Caki2 (cell line): ENCODE measurements at regions not wholly inside any gene's neighbourhood (a gene's known extent, or its start where the extent isn't known, plus 50 kb on each side); places are given as distances from the start of the nearest gene placed in this dataset.
"Not testable (repeated sequence)": the region's sequence is repeated elsewhere in the genome, so short reads cannot be mapped to it uniquely, and the experiment has no call there.

ENCODE experiments used
- DNase-seq: peaks from one replicate; pipeline ENCODE4 v3.0.0-alpha.2; 2015; ENCODE audit warnings: low read depth
- in situ Hi-C: cut with HindIII; loops from 2 replicates; pipeline ENCODE4 v1.10.0; 2016; ENCODE audit warnings: low sequenced_read_pairs, low pct_unique_long_range_greater_than_20kb, mixed read lengths

DNA sequence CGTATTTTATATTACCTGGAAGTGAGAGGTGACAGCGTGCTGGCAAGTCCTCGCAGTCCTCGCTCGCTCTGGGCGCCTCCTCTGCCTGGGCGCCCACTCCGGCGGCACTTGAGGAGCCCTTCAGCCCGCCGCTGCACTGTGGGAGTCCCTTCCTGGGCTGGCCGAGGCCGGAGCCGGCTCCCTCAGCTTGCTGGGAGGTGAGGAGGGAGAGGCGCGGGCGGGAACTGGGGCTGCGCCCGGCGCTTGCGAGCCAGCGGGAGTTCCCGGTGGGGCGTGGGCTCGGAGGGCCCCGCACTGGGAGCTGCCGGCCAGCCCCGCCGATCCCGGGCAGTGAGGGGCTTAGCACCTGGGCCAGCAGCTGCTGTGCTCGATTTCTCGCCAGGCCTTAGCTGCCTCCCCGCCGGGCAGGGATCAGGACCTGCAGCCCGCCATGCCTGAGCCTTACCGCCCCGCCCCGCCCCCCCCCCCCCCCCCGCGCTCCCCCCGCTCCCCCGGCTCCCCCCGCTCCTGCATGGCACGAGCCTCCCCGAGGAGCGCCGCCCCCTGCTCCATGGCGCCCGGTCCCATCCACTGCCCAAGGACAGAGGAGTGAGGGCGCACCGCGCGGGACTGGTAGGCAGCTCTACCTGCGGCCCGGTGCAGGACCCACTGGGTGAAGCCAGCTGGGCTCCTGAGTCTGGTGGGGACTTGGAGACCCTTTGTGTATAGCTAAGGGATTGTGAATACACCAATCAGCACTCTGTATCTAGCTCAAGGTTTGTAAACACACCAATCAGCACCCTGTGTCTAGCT, 298.9 kb upstream of the MAGEB16 start:
- DNase-seq = no peak
- in situ Hi-C loops = no loop called here

DNA sequence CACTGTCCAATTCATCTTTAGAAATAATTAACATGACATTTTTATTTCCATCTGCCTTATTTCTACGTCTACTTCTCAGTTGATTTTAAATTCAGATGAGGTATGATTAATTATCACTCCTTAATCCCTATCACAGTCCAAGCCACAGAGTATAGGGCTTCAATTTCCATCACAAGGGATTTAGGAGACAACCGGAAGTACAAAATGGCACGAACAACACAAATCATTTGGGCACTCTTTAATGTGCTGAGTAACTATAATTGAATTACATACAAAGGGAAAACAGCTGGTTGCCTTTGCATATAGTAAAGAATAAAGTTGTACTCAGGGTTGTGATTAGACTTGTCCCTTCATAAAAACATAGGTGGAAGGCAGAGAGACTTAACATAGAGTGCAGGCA, 290.4 kb upstream of the MAGEB16 start:
- no peak for DNase-seq
- in situ Hi-C loops = no loop called here

DNA sequence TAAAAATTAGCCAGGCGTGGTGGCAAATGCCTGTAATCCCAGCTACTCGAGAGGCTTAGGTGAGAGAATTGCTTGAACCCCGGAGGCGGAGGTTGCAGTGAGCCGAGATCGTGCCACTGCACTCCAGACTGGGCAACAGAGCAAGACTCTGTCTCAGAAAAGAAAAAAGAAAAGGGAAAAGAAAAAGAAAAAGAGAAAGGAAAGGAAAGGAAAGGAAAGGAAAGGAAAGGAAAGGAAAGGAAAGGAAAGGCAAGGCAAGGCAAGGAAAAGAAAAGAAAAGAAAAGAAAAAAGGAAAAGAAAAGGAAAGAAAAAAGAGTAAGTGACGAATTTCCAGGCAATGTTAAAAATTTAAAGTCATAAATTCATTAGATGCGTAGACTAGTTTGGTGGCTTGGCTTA, 250.1 kb upstream of the MAGEB16 start:
- in situ Hi-C loops, DNase-seq: not testable (repeated sequence)

DNA sequence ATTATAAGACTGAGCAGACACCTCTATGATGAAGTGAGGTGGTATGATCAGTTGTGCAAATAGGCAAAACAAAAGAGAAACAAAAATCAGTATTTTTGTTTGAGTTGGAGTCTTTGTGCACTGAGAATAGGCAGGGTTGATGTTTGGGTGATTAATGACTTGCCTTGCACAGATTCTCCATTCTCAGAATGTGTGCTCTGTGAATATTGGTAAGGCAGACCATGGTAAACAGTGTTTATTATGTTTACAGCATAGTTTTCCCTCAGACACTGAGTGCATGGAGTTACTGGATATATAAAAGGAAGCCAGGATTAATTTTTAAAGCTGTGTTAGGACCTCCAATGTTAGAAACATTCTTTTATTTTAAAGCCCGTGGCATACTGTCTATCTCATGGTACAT, 240.2 kb upstream of the MAGEB16 start:
- in situ Hi-C loops = no loop called here

DNA sequence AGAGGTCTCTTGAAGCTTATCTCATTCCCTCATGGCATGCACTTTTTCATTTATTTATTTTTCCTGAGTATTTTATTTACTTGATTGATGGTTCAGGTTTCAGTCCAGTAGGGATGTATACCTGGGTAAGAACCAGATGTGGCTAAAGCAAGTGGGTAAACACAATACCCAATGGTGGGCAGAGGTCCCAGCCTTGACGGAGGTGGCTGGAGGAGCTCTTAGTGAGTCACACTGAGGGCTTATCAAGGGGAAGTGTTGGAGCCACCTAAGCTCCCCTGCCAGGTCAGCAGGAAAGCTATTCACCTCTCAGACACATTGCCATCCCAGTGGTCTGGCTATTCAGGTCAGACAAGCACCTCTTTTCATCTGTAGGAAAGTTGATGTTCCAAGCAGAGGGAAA, 236.2 kb upstream of the MAGEB16 start:
- in situ Hi-C loops = no loop called here
- no peak for DNase-seq

More for the DNA sequence above, 240.2 kb upstream of the MAGEB16 start:
- no peak for DNase-seq

DNA sequence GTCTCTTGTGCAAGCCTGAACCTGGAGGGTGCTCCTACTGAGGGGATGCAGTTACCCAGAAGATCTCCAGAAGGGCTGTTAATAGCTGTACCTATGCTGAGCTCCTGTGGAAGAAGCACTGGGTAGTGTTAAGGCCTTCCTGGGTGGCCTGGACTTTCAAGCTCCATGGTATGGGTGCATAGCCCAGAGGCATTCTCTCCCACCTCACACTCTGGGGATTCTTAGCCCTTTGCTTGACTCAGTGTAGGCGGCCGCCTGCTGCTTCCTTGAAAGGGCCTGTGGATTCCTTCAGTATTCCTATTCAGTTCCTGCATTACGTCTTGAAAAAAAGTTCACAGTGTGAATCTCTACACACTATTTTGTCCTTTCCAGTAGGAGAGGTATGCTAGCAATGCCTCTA, 235.7 kb upstream of the MAGEB16 start:
- in situ Hi-C loops = no loop called here
- no peak for DNase-seq

DNA sequence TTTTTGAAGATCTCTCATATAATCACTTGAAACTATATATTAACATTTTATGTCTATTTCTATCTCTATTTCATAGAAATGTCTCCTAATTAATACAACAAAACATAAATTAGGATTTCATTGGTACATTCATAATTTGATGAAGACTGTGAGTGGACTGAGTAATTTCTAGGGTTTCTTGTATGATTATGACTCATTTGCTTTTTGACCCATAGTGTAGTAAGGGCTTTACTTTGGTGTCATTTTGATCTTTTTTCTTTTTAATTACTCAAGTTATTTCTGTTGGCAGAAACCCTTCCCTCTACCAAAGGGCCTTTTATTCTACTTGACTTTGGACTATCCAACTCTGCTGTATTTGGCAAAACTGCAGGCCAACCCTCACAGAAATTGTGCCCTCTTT, 207.9 kb upstream of the MAGEB16 start:
- DNase-seq = no peak

DNA sequence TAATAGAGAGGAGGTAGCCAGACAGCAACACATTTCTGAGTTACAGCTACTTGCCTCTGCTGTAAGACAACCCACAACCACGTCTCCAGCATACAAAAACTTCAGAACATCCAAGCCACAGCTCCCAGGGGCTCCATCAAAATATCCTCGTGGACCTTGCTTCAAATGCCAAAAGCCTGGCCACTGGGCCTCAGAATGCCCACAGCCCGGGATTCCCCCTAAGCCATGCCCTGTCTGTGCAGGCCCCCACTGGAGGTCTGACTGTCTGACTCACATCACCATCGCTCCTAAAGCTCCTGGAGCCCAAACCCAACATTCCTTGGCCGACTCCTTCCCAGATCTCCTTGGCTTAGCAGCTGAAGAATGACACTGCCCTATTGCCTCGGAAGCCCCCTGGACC, 186.6 kb upstream of the MAGEB16 start:
- DNase-seq, in situ Hi-C loops: not testable (repeated sequence)

More for the DNA sequence above, 207.9 kb upstream of the MAGEB16 start:
- in situ Hi-C loops = no loop called here

DNA sequence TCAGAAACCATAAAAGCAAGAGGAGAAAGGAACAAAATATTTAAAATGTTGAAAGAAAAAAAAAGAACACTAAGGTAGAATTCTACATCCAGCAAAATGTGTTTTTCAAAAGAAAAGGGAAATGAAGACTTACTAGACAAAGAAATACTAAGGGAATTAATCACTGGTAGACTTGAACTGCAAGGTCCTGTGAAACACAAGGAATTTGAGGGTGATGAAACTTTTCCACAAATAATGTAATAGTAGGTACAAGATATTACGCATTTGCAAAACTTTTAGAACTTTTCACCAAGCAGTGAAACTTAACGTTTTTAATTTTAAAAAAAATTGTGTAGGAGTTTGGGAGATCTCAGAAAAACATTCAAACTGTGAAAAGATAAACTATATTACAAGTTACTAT, 180.3 kb upstream of the MAGEB16 start:
- in situ Hi-C loops = no loop called here
- DNase-seq = no peak

DNA sequence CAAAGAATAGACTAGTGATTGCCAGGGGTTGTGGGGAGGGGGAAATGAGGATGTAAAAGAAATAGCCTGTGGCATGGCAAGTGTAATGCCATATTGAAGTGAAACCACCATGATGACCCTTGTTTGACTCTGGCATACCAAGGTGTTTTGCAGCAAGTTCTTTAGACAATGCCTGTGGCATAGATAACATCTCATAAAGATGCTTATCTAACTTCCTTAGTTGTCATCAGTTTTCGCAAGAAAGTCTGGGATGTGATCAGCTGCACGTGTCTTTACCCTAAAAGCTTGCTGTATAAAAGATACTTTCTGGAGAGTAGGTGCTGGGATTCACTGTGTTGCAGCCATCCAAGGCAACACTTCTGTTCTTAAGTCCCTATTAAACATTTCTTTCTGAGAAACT, 176.1 kb upstream of the MAGEB16 start:
- in situ Hi-C loops = no loop called here
- DNase-seq = peak; percentile 0

DNA sequence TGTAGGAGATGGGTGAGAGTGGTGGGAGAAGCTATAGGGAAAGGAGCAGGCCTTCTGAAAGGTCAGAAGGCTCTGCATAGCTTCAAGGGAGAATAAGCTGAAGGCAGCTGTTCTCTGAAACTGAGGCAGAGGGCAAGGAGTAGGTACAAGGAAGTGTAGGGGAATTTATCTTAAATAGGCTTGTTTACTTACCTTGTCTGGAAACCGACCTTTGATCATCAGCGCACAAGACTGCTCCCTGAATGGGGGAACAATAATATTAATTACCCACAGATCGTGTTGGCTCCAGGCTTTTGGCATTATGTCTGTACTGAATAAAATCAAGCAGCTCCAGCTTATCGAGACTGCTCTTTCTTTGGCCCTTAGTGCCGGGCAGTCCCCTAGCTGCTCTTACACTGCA, 175.5 kb upstream of the MAGEB16 start:
- in situ Hi-C loops = no loop called here
- peak; percentile 9 for DNase-seq

DNA sequence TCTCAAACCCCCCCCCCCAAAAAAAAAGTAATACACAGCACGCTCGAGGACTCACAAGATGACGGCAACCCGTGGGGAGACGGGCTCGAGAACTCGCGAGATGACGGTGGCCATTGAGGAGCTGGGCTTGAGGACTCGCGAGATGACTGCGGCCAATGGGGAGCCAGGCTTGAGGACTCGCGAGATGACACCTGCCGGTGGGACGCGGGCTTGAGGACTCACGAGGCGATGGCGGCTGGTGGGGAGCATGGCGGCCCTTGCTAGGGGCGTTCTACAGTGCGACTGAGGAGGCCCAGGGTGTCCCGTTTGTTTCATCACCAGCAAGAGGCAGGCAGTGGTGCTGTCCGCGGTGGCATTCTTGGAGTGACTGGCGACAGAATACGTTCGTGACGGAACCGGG, 172.4 kb upstream of the MAGEB16 start:
- in situ Hi-C loops = no loop called here
- DNase-seq = no peak

DNA sequence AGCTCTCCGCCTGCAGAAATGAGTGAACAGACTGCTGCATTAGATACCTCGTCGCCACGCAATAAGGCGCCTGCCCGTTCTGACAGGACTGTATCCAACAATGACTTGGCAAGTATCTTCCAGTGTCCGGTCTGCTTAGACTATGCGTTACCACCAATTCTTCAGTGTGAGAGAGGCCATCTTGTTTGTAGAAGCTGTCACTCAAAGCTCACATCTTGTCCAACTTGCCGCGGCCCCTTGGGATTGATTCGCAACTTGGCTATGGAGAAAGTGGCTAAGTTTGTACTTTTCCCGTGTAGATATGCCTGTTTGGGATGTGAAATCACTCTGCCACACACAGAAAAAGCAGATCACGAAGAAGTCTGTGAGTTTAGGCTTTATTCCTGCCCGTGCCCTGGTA, 172.0 kb upstream of the MAGEB16 start:
- DNase-seq = no peak
- in situ Hi-C loops = no loop called here

DNA sequence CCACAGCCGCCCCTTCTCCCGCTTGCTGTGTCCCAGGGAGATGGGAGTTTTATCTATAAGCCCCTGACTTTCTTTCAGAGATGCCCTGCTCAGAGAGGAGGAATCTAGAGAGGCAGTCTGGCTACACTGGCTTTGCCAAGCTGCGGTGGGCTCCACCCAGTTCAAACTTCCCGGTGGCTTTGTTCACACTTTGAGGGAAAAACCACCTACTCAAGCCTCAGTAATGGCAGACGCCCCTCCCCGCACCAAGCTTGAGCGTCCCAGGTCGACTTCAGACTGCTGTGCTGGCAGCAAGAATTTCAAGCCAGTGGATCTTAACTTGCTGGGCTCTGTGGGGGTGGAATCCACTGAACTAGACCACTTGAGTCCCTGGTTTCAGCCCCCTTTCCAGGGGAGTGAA, 162.2 kb upstream of the MAGEB16 start:
- DNase-seq, in situ Hi-C loops: not testable (repeated sequence)

DNA sequence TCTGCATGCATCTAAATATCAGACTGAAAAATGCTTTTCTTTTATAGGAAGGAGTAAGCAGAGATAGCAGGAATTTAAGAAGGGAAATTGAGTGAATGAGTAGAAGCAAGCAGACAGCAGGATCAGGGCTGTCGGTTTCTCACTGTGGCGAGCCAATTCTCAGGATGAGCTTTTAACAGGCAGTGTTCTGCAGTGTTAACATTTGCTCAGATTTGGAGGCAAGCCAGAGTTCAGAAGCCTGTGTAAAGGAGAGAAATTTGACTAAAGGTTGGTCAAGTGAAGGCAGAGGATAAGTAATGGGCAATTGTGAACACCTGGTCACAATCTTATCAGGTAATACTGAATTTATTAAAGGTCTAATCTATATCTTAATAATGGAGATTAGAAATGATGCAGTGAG, 133.3 kb upstream of the MAGEB16 start:
- DNase-seq = no peak
- in situ Hi-C loops = no loop called here

DNA sequence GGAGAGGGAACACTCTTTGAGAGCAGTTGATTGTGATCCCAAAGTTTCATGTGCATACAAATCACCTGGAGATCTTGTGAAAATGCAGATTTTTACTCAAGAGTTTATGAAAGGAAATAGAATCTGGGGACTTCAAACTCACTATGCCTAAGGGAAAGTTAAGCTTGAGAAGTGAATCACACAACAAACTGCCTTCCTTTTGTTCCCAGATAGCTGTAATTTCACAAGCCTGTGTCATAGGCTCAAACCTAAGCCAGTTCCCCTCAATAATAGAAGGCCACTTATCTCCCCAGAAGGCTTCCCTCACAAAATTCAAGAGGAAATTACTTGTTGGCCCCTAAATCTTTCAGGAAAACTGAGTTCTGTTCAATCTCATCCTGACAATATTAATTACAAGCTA, 132.8 kb upstream of the MAGEB16 start:
- in situ Hi-C loops = no loop called here
- DNase-seq = no peak

DNA sequence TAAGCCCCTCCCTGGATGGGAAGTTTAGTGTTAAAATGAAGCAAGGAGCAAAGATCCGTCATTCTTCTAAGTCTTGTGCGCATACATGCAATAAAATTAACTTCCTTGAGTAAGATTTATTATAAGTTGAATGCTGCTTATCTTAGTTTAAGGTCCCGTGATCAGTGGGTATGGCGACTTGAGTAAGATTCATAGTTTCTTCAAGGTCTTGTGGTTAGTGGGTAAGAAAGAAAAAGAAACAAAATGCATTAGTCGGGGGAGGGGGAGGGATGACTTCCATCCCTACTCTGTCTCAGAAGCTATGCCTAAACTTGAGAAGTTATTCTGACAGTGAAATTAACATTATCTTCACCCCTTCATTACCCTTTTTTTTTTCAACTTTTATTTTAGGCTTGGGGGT, 127.3 kb upstream of the MAGEB16 start:
- DNase-seq = peak; percentile 29

DNA sequence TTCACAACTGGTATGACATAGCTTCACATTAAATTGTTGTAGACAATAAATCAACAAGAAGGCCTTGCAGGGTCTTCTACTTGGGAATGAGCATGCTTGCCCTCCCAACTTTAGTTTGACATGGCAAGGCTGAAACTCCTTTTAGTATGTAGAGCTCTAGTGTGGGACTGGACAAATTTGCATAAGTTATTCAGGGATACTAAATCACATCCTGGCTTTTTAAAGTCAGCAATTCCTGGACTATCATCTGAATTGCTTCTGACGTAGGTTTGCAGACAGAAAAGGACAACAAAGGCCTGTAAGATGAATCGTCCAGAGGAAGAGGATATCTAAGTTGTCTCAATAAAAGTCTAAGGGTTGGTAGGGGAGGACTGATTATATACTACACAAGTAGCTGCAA, 123.0 kb upstream of the MAGEB16 start:
- in situ Hi-C loops = no loop called here
- DNase-seq = no peak

More for the DNA sequence above, 127.3 kb upstream of the MAGEB16 start:
- in situ Hi-C loops = no loop called here

DNA sequence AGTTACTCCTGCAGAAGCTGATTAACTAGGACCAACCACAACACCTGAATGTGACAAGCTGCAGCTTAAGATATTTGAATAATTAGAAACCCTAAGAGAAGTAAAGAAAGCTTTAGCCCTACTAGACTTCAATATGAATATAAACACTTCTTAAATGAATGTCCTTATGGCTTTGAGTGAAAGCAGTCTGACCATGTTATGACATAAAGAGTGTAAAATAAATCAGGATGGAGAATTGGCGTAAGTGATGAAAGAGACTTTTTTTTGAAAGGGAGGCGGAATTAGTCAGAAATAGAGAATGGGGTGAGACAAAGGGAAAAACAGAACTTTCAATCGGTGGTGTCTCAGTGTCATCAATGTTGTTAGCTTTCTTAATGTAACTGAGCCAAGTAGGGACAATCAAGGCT, 117.2 kb upstream of the MAGEB16 start:
- no peak for DNase-seq
- in situ Hi-C loops = no loop called here

DNA sequence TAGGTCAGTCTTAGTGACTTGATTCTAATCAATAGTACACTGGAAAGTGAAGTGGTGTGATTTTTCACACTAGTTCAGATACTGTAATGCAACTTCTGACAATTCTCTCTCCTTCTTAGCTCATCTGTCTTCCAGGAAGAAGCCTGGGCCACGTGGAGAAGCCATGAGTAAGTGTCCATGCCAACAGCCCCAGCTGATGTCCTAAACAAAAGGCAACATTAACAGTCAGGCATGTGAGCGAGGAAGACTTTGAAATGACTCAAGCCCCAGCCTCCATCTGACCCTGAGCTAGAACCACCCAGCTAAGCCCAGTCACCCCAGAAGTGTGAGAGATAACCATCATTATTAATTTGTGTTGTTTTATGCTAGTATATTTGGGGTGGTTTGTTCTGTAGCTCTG, 115.7 kb upstream of the MAGEB16 start:
- no peak for DNase-seq

More for the DNA sequence above, 115.7 kb upstream of the MAGEB16 start:
- in situ Hi-C loops = no loop called here
